HG03108 (cell line): ENCODE measurements at regions not wholly inside any gene's neighbourhood (a gene's known extent, or its start where the extent isn't known, plus 50 kb on each side); places are given as distances from the start of the nearest gene placed in this dataset.

Experiments used
- ATAC-seq: cut with Tn5 transposase; IDR thresholded peaks from one replicate; pipeline ENCODE4 v1.9.1; 2021; ENCODE audit warnings: moderate library complexity; ENCODE audit not compliant: unreplicated experiment

- no peak for ATAC-seq
These were observed 50.2 kb upstream of the AKR1E2 start for GRCh38 chr10:4775808-4776207.

- no peak for ATAC-seq
These were observed 53.8 kb upstream of the AKR1E2 start for GRCh38 chr10:4772202-4772570.

GRCh38 chr10:4771554-4772201 lies 54.3 kb upstream of the AKR1E2 start:
- no peak for ATAC-seq

GRCh38 chr10:4770801-4771553 lies 55.0 kb upstream of the AKR1E2 start:
- no peak for ATAC-seq

- no peak for ATAC-seq
These were observed 57.6 kb upstream of the AKR1E2 start for GRCh38 chr10:4768416-4768815.

- ATAC-seq, result no peak
These were observed 58.8 kb upstream of the AKR1E2 start for GRCh38 chr10:4767033-4767814.

GRCh38 chr10:4766454-4766853 lies 59.6 kb upstream of the AKR1E2 start:
- no peak for ATAC-seq

- no peak for ATAC-seq
These were observed 60.6 kb upstream of the AKR1E2 start for GRCh38 chr10:4765428-4765827.

- no peak for ATAC-seq
These were observed 62.0 kb upstream of the AKR1E2 start for GRCh38 chr10:4763960-4764428.

- no peak for ATAC-seq
These were observed 62.5 kb upstream of the AKR1E2 start for GRCh38 chr10:4763513-4763912.

GRCh38 chr10:4758256-4758655 lies 67.8 kb upstream of the AKR1E2 start:
- ATAC-seq, result no peak

- no peak for ATAC-seq
These were observed 70.6 kb upstream of the AKR1E2 start for GRCh38 chr10:4755286-4755989.

- no peak for ATAC-seq
These were observed 71.9 kb upstream of the AKR1E2 start for GRCh38 chr10:4754143-4754542.

- ATAC-seq, result no peak
These were observed 74.8 kb upstream of the AKR1E2 start for GRCh38 chr10:4751211-4751610.

- ATAC-seq, result no peak
These were observed 76.8 kb upstream of the AKR1E2 start for GRCh38 chr10:4749271-4749574.

- no peak for ATAC-seq
These were observed 77.3 kb upstream of the AKR1E2 start for GRCh38 chr10:4748491-4749270.

GRCh38 chr10:4742217-4742616 lies 83.8 kb upstream of the AKR1E2 start:
- no peak for ATAC-seq

GRCh38 chr10:4740471-4740870 lies 85.5 kb upstream of the AKR1E2 start:
- no peak for ATAC-seq

- no peak for ATAC-seq
These were observed 89.4 kb upstream of the AKR1E2 start for GRCh38 chr10:4736608-4737007.

GRCh38 chr10:4736183-4736582 lies 89.8 kb upstream of the AKR1E2 start:
- ATAC-seq, result no peak

- ATAC-seq, result no peak
These were observed 92.2 kb upstream of the AKR1E2 start for GRCh38 chr10:4733843-4734224.
